Coronary artery (tissue), 2 donors: ENCODE measurements at regions not wholly inside any gene's neighbourhood (a gene's known extent, or its start where the extent isn't known, plus 50 kb on each side); places are given as distances from the start of the nearest gene placed in this dataset.

Experiments
- DNase-seq: peaks from one replicate; pipeline ENCODE4 v3.0.0-alpha.2; 2017; ENCODE audit warnings: low spot score
- H3K27ac ChIP-seq, 2 donors: fragments of 200-600 bp; sonication (generic); one replicate each; pipeline ENCODE4 v1.5.1; 2016 to 2019
- H3K4me3 ChIP-seq: fragments of 200-600 bp; sonication (generic); 2 replicates; pipeline ENCODE4 v1.5.1; 2016; ENCODE audit warnings: mild to moderate bottlenecking, moderate library complexity
- CTCF ChIP-seq: fragments of 200-600 bp; sonication (generic); IDR thresholded peaks from one replicate; pipeline ENCODE4 v1.5.1; 2019; ENCODE audit warnings: antibody characterized with exemption

GRCh38 chr2:109702250-109702985, 88.3 kb downstream of the SOWAHC start:
- no peak overlapping the region for H3K4me3 ChIP-seq
- TF ChIP-seq CTCF: no peak
- DNase-seq: no peak
- no peak overlapping the region for H3K27ac ChIP-seq

- TF ChIP-seq CTCF: no peak
- Histone ChIP-seq H3K4me3 (no peak overlapping the region), H3K27ac (no peak overlapping the region)
- no peak for DNase-seq
These were observed 88.9 kb downstream of the SOWAHC start for GRCh38 chr2:109703077-109703476.

GRCh38 chr2:109703798-109704197, 89.6 kb downstream of the SOWAHC start:
- no peak overlapping the region for H3K4me3 ChIP-seq
- DNase-seq: no peak
- no peak for TF ChIP-seq CTCF
- H3K27ac ChIP-seq: no peak overlapping the region

GRCh38 chr2:109707281-109708147, 86.6 kb upstream of the RGPD5 start:
- no peak for TF ChIP-seq CTCF
- DNase-seq: no peak
- Histone ChIP-seq H3K4me3 (no peak overlapping the region), H3K27ac (no peak overlapping the region)

- Histone ChIP-seq H3K4me3 (no peak overlapping the region), H3K27ac (no peak overlapping the region)
- DNase-seq: no peak
- no peak for TF ChIP-seq CTCF
These were observed 83.4 kb upstream of the RGPD5 start for GRCh38 chr2:109710505-109711229.

- no peak for TF ChIP-seq CTCF
- H3K27ac ChIP-seq: no peak overlapping the region
- DNase-seq: no peak
These were observed 82.6 kb upstream of the RGPD5 start for GRCh38 chr2:109711230-109712122.

More at GRCh38 chr2:109711230-109712122, 82.6 kb upstream of the RGPD5 start:
- no peak overlapping the region for H3K4me3 ChIP-seq
